PFSK-1 (cell line): ENCODE measurements at regions not wholly inside any gene's neighbourhood (a gene's known extent, or its start where the extent isn't known, plus 50 kb on each side); places are given as distances from the start of the nearest gene placed in this dataset.

ENCODE experiments used
- FOXP2 ChIP-seq: optimal IDR thresholded peaks from 2 replicates; pipeline ENCODE3; 2011; ENCODE audit warnings: borderline replicate concordance, control low read depth, inconsistent platforms; ENCODE audit not compliant: insufficient read depth; ENCODE audit errors: extremely low read length, extremely low read depth
- POLR2AphosphoS5 ChIP-seq: IDR thresholded peaks from 2 replicates; pipeline ENCODE4 v1.6.1; 2012; ENCODE audit warnings: low read depth, mild to moderate bottlenecking, control low read depth, low read length, moderate library complexity
- SIN3A ChIP-seq: IDR thresholded peaks from 2 replicates; pipeline ENCODE4 v1.6.1; 2012; ENCODE audit warnings: mild to moderate bottlenecking, low read length, moderate library complexity, borderline replicate concordance; ENCODE audit not compliant: insufficient read depth
- TAF1 ChIP-seq: IDR thresholded peaks from 2 replicates; pipeline ENCODE4 v1.6.1; 2012; ENCODE audit warnings: low read length, control low read depth, borderline replicate concordance; ENCODE audit not compliant: insufficient read depth
- TF ChIP-seq, protein P1 (sequence below), 2 experiments: IDR thresholded peaks; 2 replicates each; pipeline versions ENCODE4 v1.6.1 to v1.8.0; 2011 to 2012; ENCODE audit warnings: low read depth in 2 of 2, low read length in 2 of 2, control low read depth in 1 of 2, inconsistent platforms in 1 of 2, mild to moderate bottlenecking in 1 of 2, moderate library complexity in 1 of 2; ENCODE audit not compliant: insufficient read depth in 1 of 2

DNA sequence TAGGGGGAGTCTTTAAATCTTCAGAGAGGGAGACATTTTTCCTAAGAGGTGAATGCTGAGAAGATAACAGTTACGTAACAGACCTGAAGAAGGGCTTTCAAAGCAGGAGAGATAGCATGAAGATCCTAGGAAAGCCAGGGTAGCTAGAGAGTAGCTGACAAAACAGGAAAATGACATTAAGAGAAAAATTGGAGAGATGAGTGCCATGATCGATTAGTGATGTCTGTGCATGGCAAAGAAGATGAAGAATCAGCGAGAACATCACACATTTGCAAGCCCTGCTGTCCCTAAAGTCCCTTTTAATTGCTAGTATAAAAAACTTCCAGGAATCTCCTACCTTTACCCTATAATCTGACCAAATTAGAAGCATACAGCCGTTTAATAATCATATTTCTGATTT, 116.9 kb upstream of the PAX6 start:
- TF ChIP-seq SIN3A, result no peak
- no peak for TF ChIP-seq POLR2AphosphoS5
- TF ChIP-seq, protein P1, sequence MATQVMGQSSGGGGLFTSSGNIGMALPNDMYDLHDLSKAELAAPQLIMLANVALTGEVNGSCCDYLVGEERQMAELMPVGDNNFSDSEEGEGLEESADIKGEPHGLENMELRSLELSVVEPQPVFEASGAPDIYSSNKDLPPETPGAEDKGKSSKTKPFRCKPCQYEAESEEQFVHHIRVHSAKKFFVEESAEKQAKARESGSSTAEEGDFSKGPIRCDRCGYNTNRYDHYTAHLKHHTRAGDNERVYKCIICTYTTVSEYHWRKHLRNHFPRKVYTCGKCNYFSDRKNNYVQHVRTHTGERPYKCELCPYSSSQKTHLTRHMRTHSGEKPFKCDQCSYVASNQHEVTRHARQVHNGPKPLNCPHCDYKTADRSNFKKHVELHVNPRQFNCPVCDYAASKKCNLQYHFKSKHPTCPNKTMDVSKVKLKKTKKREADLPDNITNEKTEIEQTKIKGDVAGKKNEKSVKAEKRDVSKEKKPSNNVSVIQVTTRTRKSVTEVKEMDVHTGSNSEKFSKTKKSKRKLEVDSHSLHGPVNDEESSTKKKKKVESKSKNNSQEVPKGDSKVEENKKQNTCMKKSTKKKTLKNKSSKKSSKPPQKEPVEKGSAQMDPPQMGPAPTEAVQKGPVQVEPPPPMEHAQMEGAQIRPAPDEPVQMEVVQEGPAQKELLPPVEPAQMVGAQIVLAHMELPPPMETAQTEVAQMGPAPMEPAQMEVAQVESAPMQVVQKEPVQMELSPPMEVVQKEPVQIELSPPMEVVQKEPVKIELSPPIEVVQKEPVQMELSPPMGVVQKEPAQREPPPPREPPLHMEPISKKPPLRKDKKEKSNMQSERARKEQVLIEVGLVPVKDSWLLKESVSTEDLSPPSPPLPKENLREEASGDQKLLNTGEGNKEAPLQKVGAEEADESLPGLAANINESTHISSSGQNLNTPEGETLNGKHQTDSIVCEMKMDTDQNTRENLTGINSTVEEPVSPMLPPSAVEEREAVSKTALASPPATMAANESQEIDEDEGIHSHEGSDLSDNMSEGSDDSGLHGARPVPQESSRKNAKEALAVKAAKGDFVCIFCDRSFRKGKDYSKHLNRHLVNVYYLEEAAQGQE (IDR thresholded peaks at IDR 0.05; ENCODE audit: insufficient read depth in 1 of 2, low read depth in 2 of 2, low read length in 2 of 2), result no peak

DNA sequence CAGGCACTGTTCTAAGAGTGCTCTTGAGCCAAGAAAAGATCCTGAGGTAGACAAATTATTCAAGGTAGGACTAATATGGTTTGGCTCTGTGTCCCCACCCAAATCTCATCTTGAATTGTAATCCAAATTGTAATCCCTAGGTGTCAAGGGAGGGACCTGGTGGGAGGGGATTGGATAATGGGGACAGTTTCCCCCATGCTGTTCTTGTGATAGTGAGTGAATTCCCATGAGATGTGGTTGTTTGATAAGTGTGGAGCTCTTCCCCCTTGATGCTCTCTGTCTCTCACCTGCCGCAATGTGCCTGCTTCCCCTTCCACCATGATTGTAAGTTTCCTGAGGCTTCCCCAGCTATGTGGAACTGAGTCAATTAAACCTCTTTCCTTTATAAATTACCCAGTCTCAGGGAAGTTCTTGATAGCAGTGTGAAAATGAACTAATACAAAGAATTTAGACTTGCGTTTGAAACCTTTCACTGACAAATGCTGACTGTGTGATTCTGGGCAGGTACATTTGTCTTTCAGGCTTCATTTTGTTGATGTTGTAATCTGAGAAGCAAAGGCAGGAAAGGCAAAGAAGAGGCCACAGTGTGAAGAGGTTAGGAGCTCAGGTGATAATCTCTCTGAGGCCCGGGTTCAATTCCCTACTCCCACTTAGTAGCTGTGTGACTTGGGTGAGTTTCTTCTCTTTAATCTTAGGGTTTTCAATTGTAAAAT, 115.8 kb upstream of the PAX6 start:
- TF ChIP-seq POLR2AphosphoS5 (no peak), FOXP2 (no peak), SIN3A (no peak), TAF1 (no peak)
- TF ChIP-seq, protein P1 (IDR thresholded peaks at IDR 0.05; ENCODE audit: insufficient read depth in 1 of 2, low read depth in 2 of 2, low read length in 2 of 2), result no peak

- TF ChIP-seq POLR2AphosphoS5 (no peak), SIN3A (no peak), TAF1 (no peak), FOXP2 (no peak)
- TF ChIP-seq, protein P1 (IDR thresholded peaks at IDR 0.05; ENCODE audit: insufficient read depth in 1 of 2, low read depth in 2 of 2, low read length in 2 of 2), result no peak
Measured at GRCh38 chr11:31926106-31926505, 115.0 kb upstream of the PAX6 start.

GRCh38 chr11:31922450-31922849, 111.3 kb upstream of the PAX6 start:
- no peak for TF ChIP-seq POLR2AphosphoS5

- TF ChIP-seq POLR2AphosphoS5, result no peak
- no peak for TF ChIP-seq FOXP2
- no peak for TF ChIP-seq SIN3A
- no peak for TF ChIP-seq TAF1
- TF ChIP-seq, protein P1 (IDR thresholded peaks at IDR 0.05; ENCODE audit: insufficient read depth in 1 of 2, low read depth in 2 of 2, low read length in 2 of 2), result no peak
Measured at GRCh38 chr11:31921081-31921480, 110.0 kb upstream of the PAX6 start.

- TF ChIP-seq, protein P1 (IDR thresholded peaks at IDR 0.05; ENCODE audit: insufficient read depth in 1 of 2, low read depth in 2 of 2, low read length in 2 of 2), result no peak
- TF ChIP-seq POLR2AphosphoS5 (no peak), SIN3A (no peak), FOXP2 (no peak), TAF1 (no peak)
Measured at GRCh38 chr11:31919175-31919574, 108.1 kb upstream of the PAX6 start.
